ENCODE measurements at regions not wholly inside any gene's neighbourhood (a gene's known extent, or its start where the extent isn't known, plus 50 kb on each side); places are given as distances from the start of the nearest gene placed in this dataset.
A peak's percentile ranks its signal among the peaks of the same experiment; 100 is the strongest.

GRCh38 chr1:168918860-168919741 lies 187.4 kb upstream of the ATP1B1 start:
- Histone ChIP-seq H3K4me3 (ENCODE audit: low read depth, low read length) (no peak overlapping the region), H3K27me3 (ENCODE audit: control insufficient read depth, insufficient read depth, low read length) (no peaks in the 10 kb centered on the region), H3K36me3 (ENCODE audit: control insufficient read depth, insufficient read depth, low read length) (no peaks in the 10 kb centered on the region), H3K9ac (ENCODE audit: low read depth, low read length) (no peak overlapping the region), H3K4me1 (ENCODE audit: control insufficient read depth, insufficient read depth, low read length) (peaks cover 25% of the 10 kb centered on the region), H3K9me3 (ENCODE audit: control insufficient read depth, insufficient read depth, low read length) (no peaks in the 10 kb centered on the region), H3K27ac (ENCODE audit: low read depth, low read length) (peak overlapping the region; percentile 74)

- Histone ChIP-seq H3K4me3 (ENCODE audit: low read depth, low read length) (no peak overlapping the region), H3K27me3 (ENCODE audit: control insufficient read depth, insufficient read depth, low read length) (no peaks in the 10 kb centered on the region), H3K9ac (ENCODE audit: low read depth, low read length) (no peak overlapping the region), H3K27ac (ENCODE audit: low read depth, low read length) (no peak overlapping the region), H3K9me3 (ENCODE audit: control insufficient read depth, insufficient read depth, low read length) (no peaks in the 10 kb centered on the region), H3K36me3 (ENCODE audit: control insufficient read depth, insufficient read depth, low read length) (no peaks in the 10 kb centered on the region), H3K4me1 (ENCODE audit: control insufficient read depth, insufficient read depth, low read length) (peaks cover 25% of the 10 kb centered on the region)
These were observed 185.9 kb upstream of the ATP1B1 start for GRCh38 chr1:168920456-168921094.

- no peaks in the 10 kb centered on the region for H3K36me3 ChIP-seq (ENCODE audit: control insufficient read depth, insufficient read depth, low read length)
- no peak overlapping the region for H3K27ac ChIP-seq (ENCODE audit: low read depth, low read length)
- no peaks in the 10 kb centered on the region for H3K9me3 ChIP-seq (ENCODE audit: control insufficient read depth, insufficient read depth, low read length)
- no peak overlapping the region for H3K9ac ChIP-seq (ENCODE audit: low read depth, low read length)
- no peaks in the 10 kb centered on the region for H3K27me3 ChIP-seq (ENCODE audit: control insufficient read depth, insufficient read depth, low read length)
- H3K4me3 ChIP-seq (ENCODE audit: low read depth, low read length) = no peak overlapping the region
- H3K4me1 ChIP-seq (ENCODE audit: control insufficient read depth, insufficient read depth, low read length) = peaks cover 25% of the 10 kb centered on the region
These were observed 184.9 kb upstream of the ATP1B1 start for GRCh38 chr1:168921629-168922028.

- H3K9ac ChIP-seq (ENCODE audit: low read depth, low read length) = no peak overlapping the region
- H3K27me3 ChIP-seq (ENCODE audit: control insufficient read depth, insufficient read depth, low read length) = no peaks in the 10 kb centered on the region
- no peaks in the 10 kb centered on the region for H3K36me3 ChIP-seq (ENCODE audit: control insufficient read depth, insufficient read depth, low read length)
- H3K4me1 ChIP-seq (ENCODE audit: control insufficient read depth, insufficient read depth, low read length) = peaks cover 14% of the 10 kb centered on the region
- H3K27ac ChIP-seq (ENCODE audit: low read depth, low read length) = no peak overlapping the region
- H3K4me3 ChIP-seq (ENCODE audit: low read depth, low read length) = no peak overlapping the region
- H3K9me3 ChIP-seq (ENCODE audit: control insufficient read depth, insufficient read depth, low read length) = no peaks in the 10 kb centered on the region
These were observed 182.9 kb upstream of the ATP1B1 start for GRCh38 chr1:168923521-168924136.

GRCh38 chr1:168924976-168925375 lies 181.5 kb upstream of the ATP1B1 start:
- Histone ChIP-seq H3K9me3 (ENCODE audit: control insufficient read depth, insufficient read depth, low read length) (no peaks in the 10 kb centered on the region), H3K27ac (ENCODE audit: low read depth, low read length) (no peak overlapping the region), H3K36me3 (ENCODE audit: control insufficient read depth, insufficient read depth, low read length) (no peaks in the 10 kb centered on the region), H3K4me1 (ENCODE audit: control insufficient read depth, insufficient read depth, low read length) (0 out of 2 replicates have a peak, but pooled peaks cover 1% of the 10 kb centered on the region), H3K4me3 (ENCODE audit: low read depth, low read length) (no peak overlapping the region), H3K27me3 (ENCODE audit: control insufficient read depth, insufficient read depth, low read length) (no peaks in the 10 kb centered on the region), H3K9ac (ENCODE audit: low read depth, low read length) (no peak overlapping the region)

- Histone ChIP-seq H3K9me3 (ENCODE audit: control insufficient read depth, insufficient read depth, low read length) (no peaks in the 10 kb centered on the region), H3K27ac (ENCODE audit: low read depth, low read length) (no peak overlapping the region), H3K9ac (ENCODE audit: low read depth, low read length) (no peak overlapping the region), H3K4me3 (ENCODE audit: low read depth, low read length) (no peak overlapping the region), H3K4me1 (ENCODE audit: control insufficient read depth, insufficient read depth, low read length) (no peaks in the 10 kb centered on the region), H3K27me3 (ENCODE audit: control insufficient read depth, insufficient read depth, low read length) (no peaks in the 10 kb centered on the region), H3K36me3 (ENCODE audit: control insufficient read depth, insufficient read depth, low read length) (no peaks in the 10 kb centered on the region)
These were observed 180.3 kb upstream of the ATP1B1 start for GRCh38 chr1:168926236-168926635.

GRCh38 chr1:168932539-168932938 lies 174.0 kb upstream of the ATP1B1 start:
- no peaks in the 10 kb centered on the region for H3K9me3 ChIP-seq (ENCODE audit: control insufficient read depth, insufficient read depth, low read length)
- no peaks in the 10 kb centered on the region for H3K4me1 ChIP-seq (ENCODE audit: control insufficient read depth, insufficient read depth, low read length)
- H3K9ac ChIP-seq (ENCODE audit: low read depth, low read length) = no peak overlapping the region
- no peak overlapping the region for H3K27ac ChIP-seq (ENCODE audit: low read depth, low read length)
- H3K27me3 ChIP-seq (ENCODE audit: control insufficient read depth, insufficient read depth, low read length) = no peaks in the 10 kb centered on the region
- H3K36me3 ChIP-seq (ENCODE audit: control insufficient read depth, insufficient read depth, low read length) = no peaks in the 10 kb centered on the region
- H3K4me3 ChIP-seq (ENCODE audit: low read depth, low read length) = no peak overlapping the region

- Histone ChIP-seq H3K27me3 (ENCODE audit: control insufficient read depth, insufficient read depth, low read length) (no peaks in the 10 kb centered on the region), H3K36me3 (ENCODE audit: control insufficient read depth, insufficient read depth, low read length) (no peaks in the 10 kb centered on the region), H3K27ac (ENCODE audit: low read depth, low read length) (no peak overlapping the region), H3K4me1 (ENCODE audit: control insufficient read depth, insufficient read depth, low read length) (no peaks in the 10 kb centered on the region), H3K4me3 (ENCODE audit: low read depth, low read length) (no peak overlapping the region), H3K9ac (ENCODE audit: low read depth, low read length) (no peak overlapping the region), H3K9me3 (ENCODE audit: control insufficient read depth, insufficient read depth, low read length) (no peaks in the 10 kb centered on the region)
These were observed 173.2 kb upstream of the ATP1B1 start for GRCh38 chr1:168933141-168933805.

GRCh38 chr1:168939110-168939946 lies 167.2 kb upstream of the ATP1B1 start:
- no peak overlapping the region for H3K9ac ChIP-seq (ENCODE audit: low read depth, low read length)
- no peaks in the 10 kb centered on the region for H3K36me3 ChIP-seq (ENCODE audit: control insufficient read depth, insufficient read depth, low read length)
- no peak overlapping the region for H3K27ac ChIP-seq (ENCODE audit: low read depth, low read length)
- no peak overlapping the region for H3K4me3 ChIP-seq (ENCODE audit: low read depth, low read length)
- no peaks in the 10 kb centered on the region for H3K27me3 ChIP-seq (ENCODE audit: control insufficient read depth, insufficient read depth, low read length)
- no peaks in the 10 kb centered on the region for H3K9me3 ChIP-seq (ENCODE audit: control insufficient read depth, insufficient read depth, low read length)
- H3K4me1 ChIP-seq (ENCODE audit: control insufficient read depth, insufficient read depth, low read length) = 0 out of 2 replicates have a peak, but pooled peaks cover 5% of the 10 kb centered on the region

GRCh38 chr1:168939947-168940223 lies 166.6 kb upstream of the ATP1B1 start:
- Histone ChIP-seq H3K27me3 (ENCODE audit: control insufficient read depth, insufficient read depth, low read length) (no peaks in the 10 kb centered on the region), H3K36me3 (ENCODE audit: control insufficient read depth, insufficient read depth, low read length) (no peaks in the 10 kb centered on the region), H3K4me1 (ENCODE audit: control insufficient read depth, insufficient read depth, low read length) (0 out of 2 replicates have a peak, but pooled peaks cover 5% of the 10 kb centered on the region), H3K9me3 (ENCODE audit: control insufficient read depth, insufficient read depth, low read length) (no peaks in the 10 kb centered on the region), H3K27ac (ENCODE audit: low read depth, low read length) (no peak overlapping the region), H3K4me3 (ENCODE audit: low read depth, low read length) (no peak overlapping the region), H3K9ac (ENCODE audit: low read depth, low read length) (no peak overlapping the region)
